ENCODE measurements at regions not wholly inside any gene's neighbourhood (a gene's known extent, or its start where the extent isn't known, plus 50 kb on each side); places are given as distances from the start of the nearest gene placed in this dataset.

DNA sequence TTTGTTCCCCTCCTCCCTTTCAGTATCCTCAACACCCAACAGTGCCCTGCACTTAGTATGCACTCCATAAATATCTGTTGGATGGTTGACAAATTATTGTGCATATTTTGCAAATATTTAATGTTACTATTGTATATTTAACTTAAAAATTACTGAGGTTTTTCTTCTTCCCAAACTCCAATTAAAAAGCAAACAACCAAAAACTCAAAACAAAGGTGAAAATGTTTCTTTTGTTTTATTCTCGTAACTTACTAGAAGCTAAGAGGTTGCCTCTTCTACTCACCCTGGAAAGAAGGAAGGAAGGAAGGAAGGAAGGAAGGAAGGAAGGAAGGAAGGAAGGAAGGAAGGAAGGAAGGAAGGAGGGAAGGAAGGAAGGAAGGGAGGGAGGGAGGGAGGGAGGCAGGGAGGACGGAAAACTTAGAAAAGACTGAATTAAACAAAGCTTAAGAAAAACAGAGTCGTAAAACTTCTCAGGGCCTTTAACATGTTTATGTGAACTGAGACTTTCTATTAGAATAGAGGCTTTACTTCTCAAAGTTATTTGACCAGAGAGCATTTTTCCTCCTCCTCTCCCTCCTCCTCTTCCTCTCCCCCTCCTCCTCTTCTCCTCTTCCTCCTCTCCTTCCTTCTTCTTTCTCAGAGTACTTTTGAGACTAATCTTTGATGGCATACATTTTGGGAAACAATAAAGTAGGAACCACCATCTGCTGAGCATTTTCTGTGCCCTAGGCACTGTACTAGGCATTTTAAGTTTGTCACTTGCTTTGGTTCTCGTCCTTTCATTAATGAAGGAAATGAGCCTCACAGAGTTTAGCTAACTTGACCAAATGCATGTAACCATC is 396.6 kb upstream of the WWC1 start:
- TF ChIP-seq ZNF70 (CRISPR knock-in tag; IDR thresholded peaks at IDR 0.05) (no peak), TOX (CRISPR knock-in tag; IDR thresholded peaks at IDR 0.05; ENCODE audit: borderline replicate concordance) (no peak), TSHZ2 (CRISPR knock-in tag; IDR thresholded peaks at IDR 0.05) (no peak), ARNTL (CRISPR knock-in tag; IDR thresholded peaks at IDR 0.05; ENCODE audit: borderline replicate concordance, low read depth) (no peak), RARB (CRISPR knock-in tag; IDR thresholded peaks at IDR 0.05) (no peak), TCF4 (CRISPR knock-in tag; IDR thresholded peaks at IDR 0.05; ENCODE audit: borderline replicate concordance) (no peak), ESRRG (CRISPR knock-in tag; IDR thresholded peaks at IDR 0.05) (no peak), PPARA (CRISPR knock-in tag; IDR thresholded peaks at IDR 0.05; ENCODE audit: borderline replicate concordance) (no peak), BACH2 (CRISPR knock-in tag; IDR thresholded peaks at IDR 0.05; ENCODE audit: borderline replicate concordance) (no peak), CREB5 (CRISPR knock-in tag; IDR thresholded peaks at IDR 0.05; ENCODE audit: low read depth) (no peak), ISL1 (CRISPR knock-in tag; IDR thresholded peaks at IDR 0.05) (no peak), ZFP3 (CRISPR knock-in tag; IDR thresholded peaks at IDR 0.05) (no peak), POU6F1 (CRISPR knock-in tag; IDR thresholded peaks at IDR 0.05; ENCODE audit: borderline replicate concordance, low read depth) (no peak), ZFP30 (CRISPR knock-in tag; IDR thresholded peaks at IDR 0.05) (no peak), ZNF565 (CRISPR knock-in tag; conservative IDR thresholded peaks at IDR 0.05; ENCODE audit: low read depth) (no peak), ZC3H10 (CRISPR knock-in tag; IDR thresholded peaks at IDR 0.05) (no peak), GLIS3 (CRISPR knock-in tag; IDR thresholded peaks at IDR 0.05) (no peak)
- TF ChIP-seq, protein P1, sequence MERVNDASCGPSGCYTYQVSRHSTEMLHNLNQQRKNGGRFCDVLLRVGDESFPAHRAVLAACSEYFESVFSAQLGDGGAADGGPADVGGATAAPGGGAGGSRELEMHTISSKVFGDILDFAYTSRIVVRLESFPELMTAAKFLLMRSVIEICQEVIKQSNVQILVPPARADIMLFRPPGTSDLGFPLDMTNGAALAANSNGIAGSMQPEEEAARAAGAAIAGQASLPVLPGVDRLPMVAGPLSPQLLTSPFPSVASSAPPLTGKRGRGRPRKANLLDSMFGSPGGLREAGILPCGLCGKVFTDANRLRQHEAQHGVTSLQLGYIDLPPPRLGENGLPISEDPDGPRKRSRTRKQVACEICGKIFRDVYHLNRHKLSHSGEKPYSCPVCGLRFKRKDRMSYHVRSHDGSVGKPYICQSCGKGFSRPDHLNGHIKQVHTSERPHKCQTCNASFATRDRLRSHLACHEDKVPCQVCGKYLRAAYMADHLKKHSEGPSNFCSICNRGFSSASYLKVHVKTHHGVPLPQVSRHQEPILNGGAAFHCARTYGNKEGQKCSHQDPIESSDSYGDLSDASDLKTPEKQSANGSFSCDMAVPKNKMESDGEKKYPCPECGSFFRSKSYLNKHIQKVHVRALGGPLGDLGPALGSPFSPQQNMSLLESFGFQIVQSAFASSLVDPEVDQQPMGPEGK (CRISPR knock-in tag; IDR thresholded peaks at IDR 0.05; ENCODE audit: borderline replicate concordance) = no peak
- ATAC-seq = no peak

DNA sequence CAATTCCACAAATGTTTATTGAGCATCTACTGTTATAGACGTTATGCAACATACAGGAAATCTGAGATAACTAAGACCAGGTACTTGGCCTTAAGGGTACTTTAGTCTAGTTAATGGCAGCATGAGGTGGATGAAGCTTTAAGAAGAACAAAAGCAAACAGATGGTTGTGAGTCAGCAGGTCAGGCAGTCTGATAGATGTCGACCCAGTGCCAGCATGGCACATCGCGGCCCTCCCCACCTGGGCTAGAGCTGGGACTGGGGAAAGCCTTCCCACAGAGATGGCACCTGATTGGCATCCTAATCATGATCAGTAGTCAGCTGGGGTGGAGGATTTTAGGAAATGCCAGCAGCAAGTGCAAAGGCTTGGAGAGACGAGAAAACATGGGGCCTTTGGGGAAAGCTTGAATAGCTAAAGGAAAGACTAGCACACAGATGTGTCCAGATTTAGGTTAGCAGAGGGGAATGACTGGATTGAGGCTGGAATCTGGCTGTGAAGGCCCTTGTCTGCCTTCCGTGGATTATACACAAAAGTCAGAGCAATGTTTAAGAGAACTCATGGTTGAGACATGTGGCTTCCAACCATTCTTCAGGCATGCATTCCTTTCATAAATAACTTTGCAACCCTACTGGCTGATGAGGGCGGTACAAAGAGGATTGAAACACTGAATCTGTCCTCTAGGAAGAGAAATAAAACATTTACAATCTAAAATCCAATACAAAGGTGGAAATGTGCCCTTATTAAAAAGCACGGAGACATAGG is 395.4 kb upstream of the WWC1 start:
- no peak for ATAC-seq
- TF ChIP-seq RARB (CRISPR knock-in tag; IDR thresholded peaks at IDR 0.05) (no peak), ZFP30 (CRISPR knock-in tag; IDR thresholded peaks at IDR 0.05) (no peak), TOX (CRISPR knock-in tag; IDR thresholded peaks at IDR 0.05; ENCODE audit: borderline replicate concordance) (no peak), ZFP3 (CRISPR knock-in tag; IDR thresholded peaks at IDR 0.05) (no peak), GLIS3 (CRISPR knock-in tag; IDR thresholded peaks at IDR 0.05) (no peak), TCF4 (CRISPR knock-in tag; IDR thresholded peaks at IDR 0.05; ENCODE audit: borderline replicate concordance) (no peak), PPARA (CRISPR knock-in tag; IDR thresholded peaks at IDR 0.05; ENCODE audit: borderline replicate concordance) (no peak), BACH2 (CRISPR knock-in tag; IDR thresholded peaks at IDR 0.05; ENCODE audit: borderline replicate concordance) (no peak), CSRNP3 (CRISPR knock-in tag; IDR thresholded peaks at IDR 0.05) (no peak), ZNF70 (CRISPR knock-in tag; IDR thresholded peaks at IDR 0.05) (no peak), CREB5 (CRISPR knock-in tag; IDR thresholded peaks at IDR 0.05; ENCODE audit: low read depth) (no peak), ZNF8 (CRISPR knock-in tag; IDR thresholded peaks at IDR 0.05) (no peak), ISL1 (CRISPR knock-in tag; IDR thresholded peaks at IDR 0.05) (no peak), ZC3H10 (CRISPR knock-in tag; IDR thresholded peaks at IDR 0.05) (no peak), ZNF565 (CRISPR knock-in tag; conservative IDR thresholded peaks at IDR 0.05; ENCODE audit: low read depth) (no peak), ARNTL (CRISPR knock-in tag; IDR thresholded peaks at IDR 0.05; ENCODE audit: borderline replicate concordance, low read depth) (no peak), CSDC2 (CRISPR knock-in tag; IDR thresholded peaks at IDR 0.05) (no peak)
- TF ChIP-seq, protein P1 (CRISPR knock-in tag; IDR thresholded peaks at IDR 0.05; ENCODE audit: borderline replicate concordance) = no peak

All from SK-N-SH treated with all-trans-retinoic acid at 6 μM for 48 hours (cell line).